SK-N-SH treated with all-trans-retinoic acid at 6 μM for 48 hours (cell line): ENCODE measurements at regions not wholly inside any gene's neighbourhood (a gene's known extent, or its start where the extent isn't known, plus 50 kb on each side); places are given as distances from the start of the nearest gene placed in this dataset.

ENCODE experiments used
- ATAC-seq: fragments of 200-7000 bp; cut with Tn5 transposase; 3 replicates; pipeline ENCODE4 v1.9.1; 2020; ENCODE audit warnings: mild to moderate bottlenecking, moderate library complexity
- ARNTL ChIP-seq: fragments of 450-650 bp; formaldehyde crosslinking; IDR thresholded peaks from 2 replicates; pipeline ENCODE4 v1.5.0; 2020; ENCODE audit warnings: low read depth, mild to moderate bottlenecking, moderate library complexity, borderline replicate concordance
- BACH2 ChIP-seq: fragments of 250-450 bp; sonication (Bioruptor Pico); IDR thresholded peaks from 2 replicates; pipeline ENCODE4 v1.9.0; 2021; ENCODE audit warnings: mild to moderate bottlenecking, borderline replicate concordance
- CSRNP3 ChIP-seq: fragments of 250-450 bp; sonication (Bioruptor Pico); IDR thresholded peaks from 2 replicates; pipeline ENCODE4 v1.5.1; 2021; ENCODE audit warnings: mild to moderate bottlenecking, moderate library complexity
- GLIS3 ChIP-seq: fragments of 250-450 bp; sonication (Bioruptor Pico); IDR thresholded peaks from 2 replicates; pipeline ENCODE4 v1.5.0; 2020; ENCODE audit warnings: mild to moderate bottlenecking, moderate library complexity
- ISL1 ChIP-seq: fragments of 250-450 bp; sonication (Bioruptor Pico); IDR thresholded peaks from 2 replicates; pipeline ENCODE4 v2.1.2; 2022; ENCODE audit warnings: mild to moderate bottlenecking, moderate library complexity
- OSR1 ChIP-seq: fragments of 250-450 bp; sonication (Bioruptor Pico); IDR thresholded peaks from 2 replicates; pipeline ENCODE4 v1.8.0; 2022; ENCODE audit warnings: moderate library complexity, mild to moderate bottlenecking, inconsistent platforms
- POU6F1 ChIP-seq: fragments of 250-450 bp; sonication (Bioruptor Pico); IDR thresholded peaks from 2 replicates; pipeline ENCODE4 v1.8.0; 2021; ENCODE audit warnings: low read depth, mild to moderate bottlenecking, moderate library complexity, borderline replicate concordance
- PPARA ChIP-seq: fragments of 250-450 bp; sonication (Bioruptor Pico); IDR thresholded peaks from 2 replicates; pipeline ENCODE4 v1.5.0; 2020; ENCODE audit warnings: mild to moderate bottlenecking, borderline replicate concordance
- RARB ChIP-seq: fragments of 250-450 bp; sonication (Bioruptor Pico); IDR thresholded peaks from 2 replicates; pipeline ENCODE4 v1.8.0; 2021; ENCODE audit warnings: mild to moderate bottlenecking, moderate library complexity
- SNAI2 ChIP-seq: fragments of 250-450 bp; sonication (Bioruptor Pico); IDR thresholded peaks from 2 replicates; pipeline ENCODE4 v1.5.0; 2020; ENCODE audit warnings: mild to moderate bottlenecking, moderate library complexity
- TCF4 ChIP-seq: fragments of 250-450 bp; sonication (Bioruptor Pico); IDR thresholded peaks from 2 replicates; pipeline ENCODE4 v1.8.0; 2021; ENCODE audit warnings: mild to moderate bottlenecking, moderate library complexity, borderline replicate concordance
- TOX ChIP-seq: fragments of 250-450 bp; sonication (Bioruptor Pico); IDR thresholded peaks from 2 replicates; pipeline ENCODE4 v1.8.0; 2021; ENCODE audit warnings: mild to moderate bottlenecking, moderate library complexity, borderline replicate concordance
- ZC3H10 ChIP-seq: fragments of 250-450 bp; sonication (Bioruptor Pico); IDR thresholded peaks from 2 replicates; pipeline ENCODE4 v1.5.1; 2021; ENCODE audit warnings: mild to moderate bottlenecking, moderate library complexity
- ZFP3 ChIP-seq: fragments of 250-450 bp; sonication (Bioruptor Pico); IDR thresholded peaks from 2 replicates; pipeline ENCODE4 v1.5.0; 2020; ENCODE audit warnings: mild to moderate bottlenecking, moderate library complexity
- ZFP30 ChIP-seq: fragments of 450-650 bp; formaldehyde crosslinking; IDR thresholded peaks from 2 replicates; pipeline ENCODE4 v1.5.0; 2022; ENCODE audit warnings: mild to moderate bottlenecking, moderate library complexity
- ZNF565 ChIP-seq: fragments of 450-650 bp; formaldehyde crosslinking; conservative IDR thresholded peaks from 2 replicates; pipeline ENCODE4 v1.5.0; 2020; ENCODE audit warnings: low read depth, mild to moderate bottlenecking, moderate library complexity
- ZNF70 ChIP-seq: fragments of 450-650 bp; formaldehyde crosslinking; IDR thresholded peaks from 2 replicates; pipeline ENCODE4 v1.5.0; 2020; ENCODE audit warnings: mild to moderate bottlenecking, moderate library complexity
- ZNF8 ChIP-seq: fragments of 450-650 bp; formaldehyde crosslinking; IDR thresholded peaks from 2 replicates; pipeline ENCODE4 v1.5.0; 2020; ENCODE audit warnings: mild to moderate bottlenecking, moderate library complexity
- TF ChIP-seq, protein P1 (sequence below): fragments of 250-450 bp; sonication (Bioruptor Pico); IDR thresholded peaks from 2 replicates; pipeline ENCODE4 v1.8.0; 2020; ENCODE audit warnings: mild to moderate bottlenecking, moderate library complexity, borderline replicate concordance
- TF ChIP-seq, protein P2 (sequence below): fragments of 250-450 bp; sonication (Bioruptor Pico); IDR thresholded peaks from 2 replicates; pipeline ENCODE4 v1.5.0; 2020; ENCODE audit warnings: mild to moderate bottlenecking, moderate library complexity
- TF ChIP-seq, protein P3 (sequence below): fragments of 250-450 bp; sonication (Bioruptor Pico); IDR thresholded peaks from 2 replicates; pipeline ENCODE4 v1.5.1; 2020; ENCODE audit warnings: low read depth, mild to moderate bottlenecking, moderate library complexity

- TF ChIP-seq POU6F1 (CRISPR knock-in tag) (no peak), TCF4 (CRISPR knock-in tag) (no peak), ZFP3 (no peak), OSR1 (no peak), BACH2 (CRISPR knock-in tag) (no peak), GLIS3 (CRISPR knock-in tag) (no peak), PPARA (no peak), ARNTL (CRISPR knock-in tag) (no peak), ZNF565 (CRISPR knock-in tag) (no peak), RARB (CRISPR knock-in tag) (no peak)
- TF ChIP-seq, protein P1, sequence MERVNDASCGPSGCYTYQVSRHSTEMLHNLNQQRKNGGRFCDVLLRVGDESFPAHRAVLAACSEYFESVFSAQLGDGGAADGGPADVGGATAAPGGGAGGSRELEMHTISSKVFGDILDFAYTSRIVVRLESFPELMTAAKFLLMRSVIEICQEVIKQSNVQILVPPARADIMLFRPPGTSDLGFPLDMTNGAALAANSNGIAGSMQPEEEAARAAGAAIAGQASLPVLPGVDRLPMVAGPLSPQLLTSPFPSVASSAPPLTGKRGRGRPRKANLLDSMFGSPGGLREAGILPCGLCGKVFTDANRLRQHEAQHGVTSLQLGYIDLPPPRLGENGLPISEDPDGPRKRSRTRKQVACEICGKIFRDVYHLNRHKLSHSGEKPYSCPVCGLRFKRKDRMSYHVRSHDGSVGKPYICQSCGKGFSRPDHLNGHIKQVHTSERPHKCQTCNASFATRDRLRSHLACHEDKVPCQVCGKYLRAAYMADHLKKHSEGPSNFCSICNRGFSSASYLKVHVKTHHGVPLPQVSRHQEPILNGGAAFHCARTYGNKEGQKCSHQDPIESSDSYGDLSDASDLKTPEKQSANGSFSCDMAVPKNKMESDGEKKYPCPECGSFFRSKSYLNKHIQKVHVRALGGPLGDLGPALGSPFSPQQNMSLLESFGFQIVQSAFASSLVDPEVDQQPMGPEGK (CRISPR knock-in tag) = no peak
- TF ChIP-seq, all 23 proteins: peak for 0
These were observed 740.7 kb downstream of the DHX35 start (continued) for GRCh38 chr20:39702701-39703349.

- TF ChIP-seq ZC3H10 (CRISPR knock-in tag) (no peak), ISL1 (CRISPR knock-in tag) (no peak), ZFP30 (CRISPR knock-in tag) (no peak), CSRNP3 (CRISPR knock-in tag) (no peak), TCF4 (CRISPR knock-in tag) (no peak), OSR1 (no peak), ZNF8 (CRISPR knock-in tag) (no peak), RARB (CRISPR knock-in tag) (no peak), ZNF70 (CRISPR knock-in tag) (no peak), TOX (no peak)
- no peak for ATAC-seq
These were observed 738.4 kb downstream of the DHX35 start for GRCh38 chr20:39700528-39700927.

- ATAC-seq = no peak
- TF ChIP-seq OSR1 (no peak), POU6F1 (CRISPR knock-in tag) (no peak), TCF4 (CRISPR knock-in tag) (no peak), ZNF8 (CRISPR knock-in tag) (no peak), RARB (CRISPR knock-in tag) (no peak), ARNTL (CRISPR knock-in tag) (no peak), CSRNP3 (CRISPR knock-in tag) (no peak), SNAI2 (no peak), ZFP3 (no peak), ISL1 (CRISPR knock-in tag) (no peak), BACH2 (CRISPR knock-in tag) (no peak), ZNF565 (CRISPR knock-in tag) (no peak), ZNF70 (CRISPR knock-in tag) (no peak), PPARA (no peak)
- TF ChIP-seq, protein P2, sequence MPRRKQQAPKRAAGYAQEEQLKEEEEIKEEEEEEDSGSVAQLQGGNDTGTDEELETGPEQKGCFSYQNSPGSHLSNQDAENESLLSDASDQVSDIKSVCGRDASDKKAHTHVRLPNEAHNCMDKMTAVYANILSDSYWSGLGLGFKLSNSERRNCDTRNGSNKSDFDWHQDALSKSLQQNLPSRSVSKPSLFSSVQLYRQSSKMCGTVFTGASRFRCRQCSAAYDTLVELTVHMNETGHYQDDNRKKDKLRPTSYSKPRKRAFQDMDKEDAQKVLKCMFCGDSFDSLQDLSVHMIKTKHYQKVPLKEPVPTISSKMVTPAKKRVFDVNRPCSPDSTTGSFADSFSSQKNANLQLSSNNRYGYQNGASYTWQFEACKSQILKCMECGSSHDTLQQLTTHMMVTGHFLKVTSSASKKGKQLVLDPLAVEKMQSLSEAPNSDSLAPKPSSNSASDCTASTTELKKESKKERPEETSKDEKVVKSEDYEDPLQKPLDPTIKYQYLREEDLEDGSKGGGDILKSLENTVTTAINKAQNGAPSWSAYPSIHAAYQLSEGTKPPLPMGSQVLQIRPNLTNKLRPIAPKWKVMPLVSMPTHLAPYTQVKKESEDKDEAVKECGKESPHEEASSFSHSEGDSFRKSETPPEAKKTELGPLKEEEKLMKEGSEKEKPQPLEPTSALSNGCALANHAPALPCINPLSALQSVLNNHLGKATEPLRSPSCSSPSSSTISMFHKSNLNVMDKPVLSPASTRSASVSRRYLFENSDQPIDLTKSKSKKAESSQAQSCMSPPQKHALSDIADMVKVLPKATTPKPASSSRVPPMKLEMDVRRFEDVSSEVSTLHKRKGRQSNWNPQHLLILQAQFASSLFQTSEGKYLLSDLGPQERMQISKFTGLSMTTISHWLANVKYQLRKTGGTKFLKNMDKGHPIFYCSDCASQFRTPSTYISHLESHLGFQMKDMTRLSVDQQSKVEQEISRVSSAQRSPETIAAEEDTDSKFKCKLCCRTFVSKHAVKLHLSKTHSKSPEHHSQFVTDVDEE (CRISPR knock-in tag) = no peak
- TF ChIP-seq, protein P1 (CRISPR knock-in tag) = no peak
- TF ChIP-seq, protein P3, sequence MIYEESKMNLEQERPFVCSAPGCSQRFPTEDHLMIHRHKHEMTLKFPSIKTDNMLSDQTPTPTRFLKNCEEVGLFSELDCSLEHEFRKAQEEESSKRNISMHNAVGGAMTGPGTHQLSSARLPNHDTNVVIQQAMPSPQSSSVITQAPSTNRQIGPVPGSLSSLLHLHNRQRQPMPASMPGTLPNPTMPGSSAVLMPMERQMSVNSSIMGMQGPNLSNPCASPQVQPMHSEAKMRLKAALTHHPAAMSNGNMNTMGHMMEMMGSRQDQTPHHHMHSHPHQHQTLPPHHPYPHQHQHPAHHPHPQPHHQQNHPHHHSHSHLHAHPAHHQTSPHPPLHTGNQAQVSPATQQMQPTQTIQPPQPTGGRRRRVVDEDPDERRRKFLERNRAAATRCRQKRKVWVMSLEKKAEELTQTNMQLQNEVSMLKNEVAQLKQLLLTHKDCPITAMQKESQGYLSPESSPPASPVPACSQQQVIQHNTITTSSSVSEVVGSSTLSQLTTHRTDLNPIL (CRISPR knock-in tag) = no peak
These were observed 737.1 kb downstream of the DHX35 start for GRCh38 chr20:39699166-39699725.
